ENCODE measurements at regions not wholly inside any gene's neighbourhood (a gene's known extent, or its start where the extent isn't known, plus 50 kb on each side); places are given as distances from the start of the nearest gene placed in this dataset.
"Not testable (repeated sequence)": the region's sequence is repeated elsewhere in the genome, so short reads cannot be mapped to it uniquely, and the experiment has no call there.

DNA sequence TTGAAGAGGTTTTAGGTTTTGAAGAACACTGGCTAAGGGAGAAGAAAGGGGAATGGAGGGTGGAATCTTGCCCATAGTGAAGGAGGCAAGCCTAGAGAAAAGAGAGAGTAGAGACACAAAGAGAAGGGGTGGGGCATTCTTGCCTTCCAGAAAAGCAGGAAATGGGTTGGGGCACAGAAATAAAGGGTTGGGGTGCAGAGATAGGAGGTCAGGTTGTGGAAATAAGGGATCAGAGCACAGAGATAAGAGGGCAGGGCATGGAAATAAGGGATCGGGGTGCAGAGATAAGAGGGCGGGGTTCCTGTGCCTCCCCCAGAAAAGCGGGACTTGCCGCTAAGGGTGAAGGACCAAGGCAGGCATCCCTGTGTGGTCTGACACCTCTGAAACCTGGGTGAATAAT, 69.9 kb downstream of the ALG1L2 start:
- H3K4me1 ChIP-seq (ENCODE audit: low read length); H4K20me1 ChIP-seq (ENCODE audit: insufficient read depth, low read depth, low read length); DNase-seq; H3K9ac ChIP-seq (ENCODE audit: low read length); H2AFZ ChIP-seq (ENCODE audit: low read length); H3K9me3 ChIP-seq (ENCODE audit: low read length); H3K36me3 ChIP-seq (ENCODE audit: insufficient read depth, low read length); H3K27ac ChIP-seq (ENCODE audit: low read length); H3K27me3 ChIP-seq (ENCODE audit: low read length); H3K9me2 ChIP-seq (replicated peaks; ENCODE audit: insufficient read depth, low read length); H3K4me3 ChIP-seq (ENCODE audit: low read length); H3K4me2 ChIP-seq (ENCODE audit: low read depth, low read length, poor library complexity, severe bottlenecking); H3K79me2 ChIP-seq (ENCODE audit: low read length): not testable (repeated sequence)

DNA sequence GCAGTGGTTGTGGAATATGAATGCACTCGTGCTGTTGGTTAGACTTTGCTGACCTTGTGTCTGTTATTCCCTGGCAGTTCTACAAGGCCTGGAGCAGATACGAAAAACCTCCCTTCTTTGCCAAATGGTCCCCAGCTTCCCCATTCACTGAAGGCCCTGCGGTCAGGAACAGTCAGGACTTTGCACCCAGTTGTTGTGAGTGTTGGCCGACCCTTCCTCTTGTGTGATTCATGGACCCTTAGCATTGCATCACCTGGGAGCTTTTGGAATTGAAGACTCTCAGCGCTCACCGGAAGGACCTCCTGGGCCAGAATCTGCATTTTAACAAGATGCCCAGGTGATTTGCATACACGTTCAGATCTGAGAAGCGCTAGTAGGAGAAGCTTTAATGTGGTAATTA, 71.6 kb downstream of the ALG1L2 start:
- not testable (repeated sequence) for H3K36me3 ChIP-seq (ENCODE audit: insufficient read depth, low read length); H3K27ac ChIP-seq (ENCODE audit: low read length); DNase-seq

DNA sequence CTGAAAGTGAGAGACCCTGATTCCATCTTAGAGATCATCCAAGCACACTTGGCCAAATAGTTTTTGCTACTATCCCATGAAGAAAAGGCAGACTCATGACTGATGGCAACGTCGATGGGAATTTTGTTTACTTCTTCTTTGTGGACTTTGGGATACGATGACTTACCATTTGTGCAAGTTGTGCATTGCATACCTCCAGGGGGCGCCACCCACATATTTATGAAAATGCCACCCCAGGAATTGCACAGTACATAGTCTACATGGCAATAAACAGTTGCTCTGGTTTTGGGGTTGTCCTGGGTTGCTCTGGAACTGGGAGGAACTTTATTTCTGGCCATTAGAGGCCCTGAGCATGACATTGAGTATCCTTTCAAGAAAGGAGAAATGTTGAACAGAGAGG, 73.8 kb downstream of the ALG1L2 start:
- not testable (repeated sequence) for H4K20me1 ChIP-seq (ENCODE audit: insufficient read depth, low read depth, low read length); H3K9ac ChIP-seq (ENCODE audit: low read length); H3K27ac ChIP-seq (ENCODE audit: low read length); H3K4me1 ChIP-seq (ENCODE audit: low read length); H3K79me2 ChIP-seq (ENCODE audit: low read length); DNase-seq; H3K27me3 ChIP-seq (ENCODE audit: low read length); H3K4me3 ChIP-seq (ENCODE audit: low read length); H3K4me2 ChIP-seq (ENCODE audit: low read depth, low read length, poor library complexity, severe bottlenecking); H2AFZ ChIP-seq (ENCODE audit: low read length); H3K9me3 ChIP-seq (ENCODE audit: low read length); H3K9me2 ChIP-seq (replicated peaks; ENCODE audit: insufficient read depth, low read length); H3K36me3 ChIP-seq (ENCODE audit: insufficient read depth, low read length)

More for the DNA sequence above, 71.6 kb downstream of the ALG1L2 start:
- not testable (repeated sequence) for H4K20me1 ChIP-seq (ENCODE audit: insufficient read depth, low read depth, low read length); H3K79me2 ChIP-seq (ENCODE audit: low read length); H2AFZ ChIP-seq (ENCODE audit: low read length); H3K4me1 ChIP-seq (ENCODE audit: low read length); H3K4me2 ChIP-seq (ENCODE audit: low read depth, low read length, poor library complexity, severe bottlenecking); H3K9me2 ChIP-seq (replicated peaks; ENCODE audit: insufficient read depth, low read length); H3K4me3 ChIP-seq (ENCODE audit: low read length); H3K9me3 ChIP-seq (ENCODE audit: low read length); H3K9ac ChIP-seq (ENCODE audit: low read length); H3K27me3 ChIP-seq (ENCODE audit: low read length)

DNA sequence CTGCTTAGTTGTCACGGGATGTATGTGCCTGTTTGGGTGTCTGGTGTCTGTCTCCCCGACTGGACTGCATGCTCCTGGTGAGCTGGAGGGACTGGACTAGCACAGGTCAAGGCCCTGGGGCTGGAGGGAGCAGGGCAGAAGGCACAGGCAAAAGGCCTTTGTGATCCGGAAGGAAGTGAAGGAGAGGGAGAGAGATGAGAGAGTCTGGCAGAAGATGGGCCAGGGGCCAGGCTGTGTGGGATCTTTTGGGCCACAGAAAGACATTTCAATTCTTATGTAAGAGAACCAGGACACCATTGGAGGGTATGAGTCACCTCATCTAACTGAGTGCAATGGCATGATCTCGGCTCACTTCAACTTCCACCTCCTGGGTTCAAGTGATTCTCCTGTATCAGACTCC, 85.2 kb downstream of the ALG1L2 start:
- not testable (repeated sequence) for H3K27me3 ChIP-seq (ENCODE audit: low read length); H3K4me2 ChIP-seq (ENCODE audit: low read depth, low read length, poor library complexity, severe bottlenecking); H3K9ac ChIP-seq (ENCODE audit: low read length); H3K36me3 ChIP-seq (ENCODE audit: insufficient read depth, low read length); H4K20me1 ChIP-seq (ENCODE audit: insufficient read depth, low read depth, low read length); H3K79me2 ChIP-seq (ENCODE audit: low read length); H3K4me1 ChIP-seq (ENCODE audit: low read length); H3K27ac ChIP-seq (ENCODE audit: low read length); H2AFZ ChIP-seq (ENCODE audit: low read length); H3K9me3 ChIP-seq (ENCODE audit: low read length); H3K9me2 ChIP-seq (replicated peaks; ENCODE audit: insufficient read depth, low read length); H3K4me3 ChIP-seq (ENCODE audit: low read length); DNase-seq

DNA sequence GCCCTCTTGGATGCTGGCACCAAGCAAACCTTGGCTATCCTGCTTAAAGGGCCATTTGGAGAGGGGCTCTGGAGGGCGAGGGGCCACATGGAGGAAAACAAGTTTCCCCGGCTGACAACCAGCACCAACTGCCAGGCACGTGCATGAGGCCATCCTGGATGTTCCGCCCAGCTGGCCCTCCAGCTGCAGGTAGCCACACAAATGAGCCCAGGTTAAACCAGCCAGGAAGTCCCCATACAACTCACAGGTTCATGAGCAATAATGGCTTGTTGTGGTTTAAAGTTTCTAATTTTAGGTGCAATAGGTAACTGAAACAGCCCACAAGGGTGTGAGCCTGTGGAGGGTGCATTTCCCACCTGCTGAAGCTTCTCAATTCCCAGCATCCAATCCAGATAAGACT, 93.6 kb downstream of the ALG1L2 start:
- H3K27ac ChIP-seq (ENCODE audit: low read length); H3K9me3 ChIP-seq (ENCODE audit: low read length); H3K9me2 ChIP-seq (replicated peaks; ENCODE audit: insufficient read depth, low read length); H3K27me3 ChIP-seq (ENCODE audit: low read length); H3K9ac ChIP-seq (ENCODE audit: low read length); DNase-seq; H3K4me2 ChIP-seq (ENCODE audit: low read depth, low read length, poor library complexity, severe bottlenecking); H3K4me1 ChIP-seq (ENCODE audit: low read length); H2AFZ ChIP-seq (ENCODE audit: low read length); H3K36me3 ChIP-seq (ENCODE audit: insufficient read depth, low read length); H4K20me1 ChIP-seq (ENCODE audit: insufficient read depth, low read depth, low read length); H3K4me3 ChIP-seq (ENCODE audit: low read length); H3K79me2 ChIP-seq (ENCODE audit: low read length): not testable (repeated sequence)

DNA sequence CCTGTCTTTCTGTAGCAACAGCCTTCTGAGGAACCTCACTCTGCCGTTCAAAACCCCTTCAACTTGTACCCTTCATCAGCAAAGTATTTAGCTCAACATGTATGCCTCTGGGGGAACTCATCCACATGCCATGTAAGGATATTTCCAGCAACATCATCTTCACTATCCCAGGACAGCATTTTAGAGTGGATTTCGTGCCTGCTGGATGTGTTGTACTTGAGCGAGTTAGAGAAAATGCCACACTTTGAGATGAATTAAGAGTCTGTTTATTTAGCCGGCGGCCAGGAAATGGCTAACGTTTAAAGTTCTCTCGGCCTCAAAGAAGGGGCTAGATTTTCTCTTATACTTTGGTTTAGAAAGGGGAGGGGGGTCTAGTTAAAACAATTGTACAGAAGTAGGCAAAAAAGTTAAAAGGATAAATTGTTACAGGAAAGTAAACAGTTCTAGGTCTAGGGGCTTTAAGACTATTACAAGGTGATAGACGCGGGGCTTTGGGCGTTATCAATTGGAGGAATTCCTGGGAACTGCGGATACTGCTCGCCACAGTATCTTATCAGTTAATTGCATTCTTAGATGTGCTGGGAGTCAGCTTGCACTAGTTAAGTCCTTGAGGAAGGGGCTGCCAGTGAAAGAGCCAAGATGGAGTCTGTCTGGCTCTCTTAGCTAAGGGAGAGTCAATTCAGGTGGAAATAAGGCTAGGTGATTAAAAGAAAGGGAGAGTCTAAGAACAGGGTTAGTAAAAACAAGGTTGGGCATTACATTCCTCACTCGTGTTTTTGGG, 95.0 kb downstream of the ALG1L2 start:
- not testable (repeated sequence) for H3K4me3 ChIP-seq (ENCODE audit: low read length); H3K79me2 ChIP-seq (ENCODE audit: low read length); H3K27me3 ChIP-seq (ENCODE audit: low read length); H4K20me1 ChIP-seq (ENCODE audit: insufficient read depth, low read depth, low read length); H2AFZ ChIP-seq (ENCODE audit: low read length); DNase-seq; H3K36me3 ChIP-seq (ENCODE audit: insufficient read depth, low read length); H3K9me2 ChIP-seq (replicated peaks; ENCODE audit: insufficient read depth, low read length); H3K27ac ChIP-seq (ENCODE audit: low read length); H3K9ac ChIP-seq (ENCODE audit: low read length); H3K9me3 ChIP-seq (ENCODE audit: low read length); H3K4me1 ChIP-seq (ENCODE audit: low read length); H3K4me2 ChIP-seq (ENCODE audit: low read depth, low read length, poor library complexity, severe bottlenecking)

DNA sequence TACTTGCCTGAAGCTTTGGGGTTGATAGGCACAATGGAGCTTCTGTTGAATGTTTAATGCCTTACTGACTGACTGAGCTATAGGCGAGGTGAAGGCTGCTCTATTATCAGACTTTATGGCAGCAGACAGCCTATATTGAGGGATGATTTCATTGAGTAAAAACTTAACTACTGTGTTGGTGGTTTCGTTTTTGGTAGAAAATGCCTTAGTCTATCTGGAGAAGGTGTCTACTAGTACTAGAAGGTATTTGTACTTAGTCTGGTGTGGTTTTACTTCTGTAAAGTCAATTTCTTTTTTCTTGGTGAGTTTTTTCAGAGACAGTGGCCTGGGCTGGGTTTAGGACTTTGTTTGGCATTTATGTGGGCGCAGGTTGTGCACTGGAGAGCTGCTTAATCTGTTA, 97.2 kb downstream of the ALG1L2 start:
- H3K79me2 ChIP-seq (ENCODE audit: low read length); DNase-seq; H3K9me2 ChIP-seq (replicated peaks; ENCODE audit: insufficient read depth, low read length); H3K9ac ChIP-seq (ENCODE audit: low read length); H2AFZ ChIP-seq (ENCODE audit: low read length); H3K9me3 ChIP-seq (ENCODE audit: low read length); H3K27me3 ChIP-seq (ENCODE audit: low read length); H3K36me3 ChIP-seq (ENCODE audit: insufficient read depth, low read length); H3K27ac ChIP-seq (ENCODE audit: low read length); H4K20me1 ChIP-seq (ENCODE audit: insufficient read depth, low read depth, low read length); H3K4me3 ChIP-seq (ENCODE audit: low read length); H3K4me2 ChIP-seq (ENCODE audit: low read depth, low read length, poor library complexity, severe bottlenecking); H3K4me1 ChIP-seq (ENCODE audit: low read length): not testable (repeated sequence)

DNA sequence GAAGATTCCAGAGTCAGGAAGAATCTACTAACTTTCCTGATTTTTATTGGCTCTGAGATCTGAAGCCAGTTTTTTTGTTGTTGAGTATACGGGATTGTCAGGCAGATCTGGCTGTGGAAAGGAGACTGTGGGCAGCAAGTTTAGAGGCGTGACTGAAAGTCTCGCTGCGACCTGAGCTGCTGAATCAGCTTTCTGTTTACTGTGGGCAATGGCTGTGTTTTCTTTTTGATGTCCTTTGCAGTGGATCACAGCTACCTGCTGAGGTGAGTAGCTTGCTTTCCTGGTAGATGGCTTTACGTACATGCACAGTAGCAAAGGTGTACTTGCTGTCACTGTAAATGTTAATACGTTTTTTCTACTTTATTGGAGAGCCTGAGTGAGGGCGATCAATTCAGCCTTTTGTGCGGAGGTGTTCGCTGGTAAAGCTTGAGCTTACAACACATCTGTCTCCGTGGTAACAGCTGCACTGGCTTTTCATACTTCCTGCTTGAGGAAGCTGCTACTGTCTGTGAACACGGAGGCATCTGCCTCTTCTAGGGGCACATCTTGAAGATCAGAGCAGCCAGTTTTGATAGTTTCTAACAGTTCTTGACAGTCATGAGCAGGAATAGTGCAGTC, 97.8 kb downstream of the ALG1L2 start:
- not testable (repeated sequence) for DNase-seq; H3K4me2 ChIP-seq (ENCODE audit: low read depth, low read length, poor library complexity, severe bottlenecking)

More for the DNA sequence above, 97.8 kb downstream of the ALG1L2 start:
- not testable (repeated sequence) for H3K27me3 ChIP-seq (ENCODE audit: low read length); H3K9me2 ChIP-seq (replicated peaks; ENCODE audit: insufficient read depth, low read length); H4K20me1 ChIP-seq (ENCODE audit: insufficient read depth, low read depth, low read length); H3K27ac ChIP-seq (ENCODE audit: low read length); H3K4me1 ChIP-seq (ENCODE audit: low read length); H3K9ac ChIP-seq (ENCODE audit: low read length); H3K4me3 ChIP-seq (ENCODE audit: low read length); H2AFZ ChIP-seq (ENCODE audit: low read length); H3K9me3 ChIP-seq (ENCODE audit: low read length); H3K79me2 ChIP-seq (ENCODE audit: low read length); H3K36me3 ChIP-seq (ENCODE audit: insufficient read depth, low read length)

Data from Karpas-422 (cell line).